ENCODE measurements at regions not wholly inside any gene's neighbourhood (a gene's known extent, or its start where the extent isn't known, plus 50 kb on each side); places are given as distances from the start of the nearest gene placed in this dataset.
A peak's percentile ranks its signal among the peaks of the same experiment; 100 is the strongest.

GRCh38 chr3:66803206-66803605 lies 194.9 kb upstream of the KBTBD8 start (continued):
- no peak for TF ChIP-seq MTA3 (IDR thresholded peaks at IDR 0.05; ENCODE audit: borderline replicate concordance)

GRCh38 chr3:66803721-66804695 lies 194.1 kb upstream of the KBTBD8 start:
- Histone ChIP-seq H2AFZ (ENCODE audit: low read depth, low read length) (no peak overlapping the region), H3K27ac (ENCODE audit: extremely low read depth, low read depth, low read length) (no peak overlapping the region), H3K4me3 (no peak overlapping the region), H3K9me3 (replicated peaks; ENCODE audit: control insufficient read depth, insufficient read depth, low read depth, low read length) (no peaks in the 10 kb centered on the region), H3K9ac (ENCODE audit: insufficient read depth in 1 of 2, low read depth in 2 of 2, low read length in 2 of 2) (no peak overlapping the region), H3K79me2 (ENCODE audit: control insufficient read depth, insufficient read depth, low read length) (no peaks in the 10 kb centered on the region), H4K20me1 (replicated peaks; ENCODE audit: control insufficient read depth, insufficient read depth, low read length) (no peaks in the 10 kb centered on the region), H3K9me1 (ENCODE audit: control insufficient read depth, insufficient read depth, low read length) (no peaks in the 10 kb centered on the region), H3K4me2 (ENCODE audit: insufficient read depth, low read length) (no peak overlapping the region), H3K36me3 (ENCODE audit: control insufficient read depth, insufficient read depth, low read length) (no peaks in the 10 kb centered on the region), H3K27me3 (ENCODE audit: control insufficient read depth in 2 of 2, insufficient read depth in 2 of 2, low read length in 2 of 2) (no peaks in the 10 kb centered on the region), H3K4me1 (replicated peaks in 1 of 2; ENCODE audit: control insufficient read depth in 2 of 2, insufficient read depth in 2 of 2, low read length in 2 of 2) (no peaks in the 10 kb centered on the region)
- in situ Hi-C loops (cut with MboI) = no loop called here
- 0 out of 2 replicates have a peak, but pooled peaks have one; percentile 26 for TF ChIP-seq GABPA (tag; conservative IDR thresholded peaks at IDR 0.05; ENCODE audit: low read depth)
- no peak for TF ChIP-seq ZNF174 (CRISPR knock-in tag; IDR thresholded peaks at IDR 0.05)
- 1% methylated on average over 7 of the region's 7 CpGs for WGBS (ENCODE audit: insufficient coverage, low coverage, missing lambda C conversion rate)
- POLR2A ChIA-PET = interaction anchor here (1.4 kb wide), 1 partner anchor 10 kb away, joined by 3 read pairs; no protein-coding TSS in a partner anchor
- DNase-seq (ENCODE audit: extremely low read depth in 1 of 4, low spot score in 3 of 4) = no peak
- intact Hi-C loops (cut with micrococcal nuclease) = no loop called here
- BruUV-seq (replicated peaks) = no TSS peak
- no peak for ATAC-seq
- no peak for FAIRE-seq
- CTCF ChIA-PET (ENCODE audit: low intra/inter-chr PET ratio) = no interaction called here
